ENCODE measurements at regions not wholly inside any gene's neighbourhood (a gene's known extent, or its start where the extent isn't known, plus 50 kb on each side); places are given as distances from the start of the nearest gene placed in this dataset.
A peak's percentile ranks its signal among the peaks of the same experiment; 100 is the strongest.
"Not testable (repeated sequence)": the region's sequence is repeated elsewhere in the genome, so short reads cannot be mapped to it uniquely, and the experiment has no call there.

DNA sequence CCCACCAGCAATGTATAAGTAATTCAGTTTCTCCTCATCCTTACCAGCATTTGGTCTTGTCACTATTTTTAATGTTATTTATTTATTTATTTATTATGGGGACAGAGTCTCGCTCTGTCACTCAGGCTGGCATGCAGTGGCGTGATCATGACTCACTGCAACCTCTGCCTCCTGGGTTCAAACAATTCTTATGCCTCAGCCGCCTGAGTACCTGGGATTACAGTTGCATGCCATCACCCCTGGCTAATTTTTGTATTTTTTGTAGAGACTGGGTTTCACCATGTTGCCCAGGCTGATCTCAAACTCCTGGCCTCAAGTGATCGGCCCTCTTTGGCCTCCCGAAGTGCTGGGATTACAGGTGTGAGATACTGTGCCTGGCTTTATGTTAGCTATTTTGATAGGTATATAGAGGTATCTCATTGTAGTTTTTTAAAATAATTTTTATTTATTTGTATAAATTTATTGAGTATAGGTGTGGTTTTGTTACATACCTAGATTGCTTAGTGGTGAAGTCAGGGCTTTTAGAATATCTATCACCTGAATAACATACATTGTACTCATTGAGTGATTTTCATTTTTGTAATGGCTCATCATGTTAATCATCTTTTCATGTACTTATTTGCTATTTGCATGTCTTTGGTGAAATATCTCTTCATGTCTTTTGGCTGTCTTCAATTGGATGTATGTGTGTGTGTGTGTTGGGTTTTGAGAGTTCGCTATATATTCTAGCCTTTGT, 53.3 kb downstream of the TANC2 start:
- no peak for DNase-seq
- H3K9me3 ChIP-seq: no peaks in the 10 kb centered on the region
- H3K27me3 ChIP-seq: no peaks in the 10 kb centered on the region
- H3K27ac ChIP-seq: no peak overlapping the region
- H3K4me1 ChIP-seq: no peaks in the 10 kb centered on the region
- 96 to 99% methylated on average over 6 of the region's 6 CpGs for WGBS, 2 donors
- H3K36me3 ChIP-seq: no peaks in the 10 kb centered on the region
- no peak for TF ChIP-seq POLR2AphosphoS5 (IDR thresholded peaks at IDR 0.05)
- no peak for TF ChIP-seq POLR2A (IDR thresholded peaks at IDR 0.05)
- no peak for TF ChIP-seq EP300 (IDR thresholded peaks at IDR 0.05)
- TF ChIP-seq, protein P1, sequence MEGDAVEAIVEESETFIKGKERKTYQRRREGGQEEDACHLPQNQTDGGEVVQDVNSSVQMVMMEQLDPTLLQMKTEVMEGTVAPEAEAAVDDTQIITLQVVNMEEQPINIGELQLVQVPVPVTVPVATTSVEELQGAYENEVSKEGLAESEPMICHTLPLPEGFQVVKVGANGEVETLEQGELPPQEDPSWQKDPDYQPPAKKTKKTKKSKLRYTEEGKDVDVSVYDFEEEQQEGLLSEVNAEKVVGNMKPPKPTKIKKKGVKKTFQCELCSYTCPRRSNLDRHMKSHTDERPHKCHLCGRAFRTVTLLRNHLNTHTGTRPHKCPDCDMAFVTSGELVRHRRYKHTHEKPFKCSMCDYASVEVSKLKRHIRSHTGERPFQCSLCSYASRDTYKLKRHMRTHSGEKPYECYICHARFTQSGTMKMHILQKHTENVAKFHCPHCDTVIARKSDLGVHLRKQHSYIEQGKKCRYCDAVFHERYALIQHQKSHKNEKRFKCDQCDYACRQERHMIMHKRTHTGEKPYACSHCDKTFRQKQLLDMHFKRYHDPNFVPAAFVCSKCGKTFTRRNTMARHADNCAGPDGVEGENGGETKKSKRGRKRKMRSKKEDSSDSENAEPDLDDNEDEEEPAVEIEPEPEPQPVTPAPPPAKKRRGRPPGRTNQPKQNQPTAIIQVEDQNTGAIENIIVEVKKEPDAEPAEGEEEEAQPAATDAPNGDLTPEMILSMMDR (IDR thresholded peaks at IDR 0.05): no peak
- no peak for ATAC-seq (ENCODE audit: low FRiP score in 2 of 2)
- no peak overlapping the region for H3K4me3 ChIP-seq

GRCh38 chr17:63022567-63022966, 56.5 kb downstream of the TANC2 start:
- DNase-seq (no peak), ATAC-seq (ENCODE audit: low FRiP score in 2 of 2) (no peak)
- Histone ChIP-seq H3K9me3 (no peaks in the 10 kb centered on the region), H3K27me3 (no peaks in the 10 kb centered on the region), H3K4me3 (no peak overlapping the region), H3K36me3 (no peaks in the 10 kb centered on the region), H3K4me1 (no peaks in the 10 kb centered on the region), H3K27ac (no peak overlapping the region)
- TF ChIP-seq EP300 (IDR thresholded peaks at IDR 0.05): no peak
- no peak for TF ChIP-seq POLR2A (IDR thresholded peaks at IDR 0.05)
- TF ChIP-seq, protein P1 (IDR thresholded peaks at IDR 0.05): no peak
- no peak for TF ChIP-seq POLR2AphosphoS5 (IDR thresholded peaks at IDR 0.05)
- WGBS, 2 donors: 94 to 100% methylated on average over 1 of the region's 1 CpG

GRCh38 chr17:63023049-63023448, 57.0 kb downstream of the TANC2 start:
- ATAC-seq (ENCODE audit: low FRiP score in 2 of 2): peak in 1 of 2 donors; percentile 61
- WGBS, 2 donors: 96% methylated on average over 2 of the region's 2 CpGs

GRCh38 chr17:63024201-63024600, 58.2 kb downstream of the TANC2 start:
- 94 to 99% methylated on average over 4 of the region's 4 CpGs for WGBS, 2 donors
- no peaks in the 10 kb centered on the region for H3K36me3 ChIP-seq
- H3K27me3 ChIP-seq: no peaks in the 10 kb centered on the region
- H3K4me3 ChIP-seq: no peak overlapping the region
- TF ChIP-seq EP300 (IDR thresholded peaks at IDR 0.05): no peak
- TF ChIP-seq, protein P1 (IDR thresholded peaks at IDR 0.05): no peak
- TF ChIP-seq POLR2A (IDR thresholded peaks at IDR 0.05): no peak
- TF ChIP-seq POLR2AphosphoS5 (IDR thresholded peaks at IDR 0.05): no peak
- H3K27ac ChIP-seq: no peak overlapping the region
- H3K9me3 ChIP-seq: no peaks in the 10 kb centered on the region
- no peaks in the 10 kb centered on the region for H3K4me1 ChIP-seq
- ATAC-seq (ENCODE audit: low FRiP score in 2 of 2) (no peak), DNase-seq (no peak)

More at GRCh38 chr17:63023049-63023448, 57.0 kb downstream of the TANC2 start:
- DNase-seq: no peak
- no peaks in the 10 kb centered on the region for H3K36me3 ChIP-seq
- H3K9me3 ChIP-seq: no peaks in the 10 kb centered on the region
- TF ChIP-seq, protein P1 (IDR thresholded peaks at IDR 0.05): no peak
- TF ChIP-seq EP300 (IDR thresholded peaks at IDR 0.05) (no peak), POLR2AphosphoS5 (IDR thresholded peaks at IDR 0.05) (no peak), POLR2A (IDR thresholded peaks at IDR 0.05) (no peak)
- H3K27ac ChIP-seq: no peak overlapping the region
- H3K4me1 ChIP-seq: no peaks in the 10 kb centered on the region
- no peak overlapping the region for H3K4me3 ChIP-seq
- H3K27me3 ChIP-seq: no peaks in the 10 kb centered on the region

DNA sequence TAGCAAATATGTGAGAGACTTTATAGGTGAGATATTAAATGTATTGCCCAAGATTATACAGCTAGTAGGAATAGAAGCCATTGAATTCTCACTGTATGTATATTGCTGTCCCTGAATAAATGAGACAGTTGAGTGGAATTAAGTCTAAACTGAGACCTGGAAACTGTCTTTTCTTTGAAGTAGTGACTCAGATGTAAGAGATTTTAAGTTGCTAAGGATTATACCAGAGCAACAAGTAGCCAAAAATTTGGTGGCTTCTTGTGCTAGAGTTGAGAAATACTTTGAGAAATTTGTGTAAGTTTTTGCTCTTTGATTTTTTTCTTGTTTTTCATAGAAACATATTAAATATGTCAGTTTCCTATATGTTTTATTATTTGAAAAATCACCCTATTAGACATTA, 58.7 kb downstream of the TANC2 start:
- DNase-seq (no peak), ATAC-seq (ENCODE audit: low FRiP score in 2 of 2) (no peak)
- no peak overlapping the region for H3K4me3 ChIP-seq
- no peaks in the 10 kb centered on the region for H3K9me3 ChIP-seq
- no peaks in the 10 kb centered on the region for H3K27me3 ChIP-seq
- no peak for TF ChIP-seq POLR2AphosphoS5 (IDR thresholded peaks at IDR 0.05)
- TF ChIP-seq, protein P1 (IDR thresholded peaks at IDR 0.05): no peak
- TF ChIP-seq EP300 (IDR thresholded peaks at IDR 0.05): no peak
- TF ChIP-seq POLR2A (IDR thresholded peaks at IDR 0.05): no peak
- no peaks in the 10 kb centered on the region for H3K4me1 ChIP-seq
- H3K27ac ChIP-seq: no peak overlapping the region
- H3K36me3 ChIP-seq: no peaks in the 10 kb centered on the region

DNA sequence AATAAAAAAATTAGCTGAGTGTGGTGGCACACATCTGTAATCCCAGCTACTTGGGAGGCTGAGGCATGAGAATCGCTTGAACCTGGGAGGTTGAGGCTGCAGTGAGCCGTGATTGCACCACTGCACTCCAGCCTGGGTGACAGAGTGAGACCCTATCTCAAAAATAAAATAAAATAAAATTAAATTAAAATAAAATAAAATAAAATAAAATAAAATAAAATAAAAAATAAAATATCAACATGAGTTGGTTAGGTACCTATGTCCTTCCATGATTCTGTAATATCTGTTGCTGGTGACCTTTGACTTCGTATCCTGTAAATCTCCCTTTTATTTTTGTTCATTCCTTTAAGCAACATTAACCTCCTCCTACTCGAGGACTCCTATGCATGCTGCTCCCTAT, 59.6 kb downstream of the TANC2 start:
- H3K27me3 ChIP-seq, H3K4me3 ChIP-seq: not testable (repeated sequence)

More for the DNA sequence above, 59.6 kb downstream of the TANC2 start:
- H3K9me3 ChIP-seq; ATAC-seq (ENCODE audit: low FRiP score in 2 of 2); DNase-seq; H3K36me3 ChIP-seq; H3K4me1 ChIP-seq; H3K27ac ChIP-seq: not testable (repeated sequence)
- WGBS, 2 donors: 93 to 97% methylated on average over 4 of the region's 4 CpGs
